NCI-H2029 (cell line): ENCODE measurements at regions not wholly inside any gene's neighbourhood (a gene's known extent, or its start where the extent isn't known, plus 50 kb on each side); places are given as distances from the start of the nearest gene placed in this dataset.
"Not testable (repeated sequence)": the region's sequence is repeated elsewhere in the genome, so short reads cannot be mapped to it uniquely, and the experiment has no call there.

ENCODE experiments used
- DNase-seq: peaks from one replicate; lab custom pipeline; 2025; lab: John Stamatoyannopoulos, UW

DNA sequence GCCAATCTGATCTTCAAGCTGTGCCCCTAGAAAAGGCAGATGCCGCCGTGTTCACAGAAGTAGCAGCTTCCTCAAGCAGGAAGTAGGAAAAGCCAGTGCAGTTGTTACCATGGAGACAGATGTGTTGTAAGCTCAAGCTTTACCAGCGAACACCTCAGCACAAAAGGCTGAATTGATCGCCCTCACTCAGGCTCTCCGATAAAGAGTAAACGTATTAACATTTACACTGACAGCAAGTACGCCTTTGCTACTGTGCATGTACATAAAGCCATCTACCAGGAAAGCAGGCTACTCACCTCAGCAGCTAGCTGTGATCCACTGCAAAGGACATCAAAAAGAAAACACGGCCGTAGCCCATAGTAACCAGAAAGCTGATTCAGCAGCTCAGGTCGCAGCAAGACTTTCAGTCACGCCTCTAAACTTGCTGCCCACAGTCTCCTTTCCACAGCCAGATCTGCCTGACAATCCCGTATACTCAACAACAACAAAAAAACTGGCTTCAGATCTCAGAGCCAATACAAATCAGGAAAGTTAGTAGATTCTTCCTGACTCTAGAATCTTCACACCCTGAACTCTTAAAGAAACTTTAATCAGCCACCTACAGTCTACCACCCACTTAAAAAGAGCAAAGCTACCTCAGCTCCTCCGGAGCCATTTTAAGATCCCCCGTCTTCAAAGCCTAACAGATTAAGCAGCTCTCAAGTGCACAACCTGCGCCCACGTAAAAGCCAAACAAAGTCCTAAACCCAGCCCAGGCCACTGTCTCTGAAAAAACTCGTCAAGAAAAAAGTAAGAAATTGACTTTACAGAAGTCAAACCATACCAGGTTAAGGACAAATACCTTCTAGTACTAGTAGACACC lies 160.0 kb downstream of the DEFB131A start:
- peak; percentile 75 for DNase-seq

DNA sequence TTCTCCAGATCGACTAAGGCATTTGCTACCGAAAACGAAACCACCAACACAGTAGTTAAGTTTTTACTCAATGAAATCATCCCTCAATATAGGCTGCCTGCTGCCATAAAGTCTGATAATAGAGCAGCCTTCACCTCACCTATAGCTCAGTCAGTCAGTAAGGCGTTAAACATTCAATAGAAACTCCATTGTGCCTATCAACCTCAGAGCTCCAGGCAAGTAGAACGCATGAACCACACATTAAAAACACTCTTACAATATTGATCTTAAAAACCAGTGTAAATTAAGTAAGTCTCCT lies 160.6 kb downstream of the DEFB131A start:
- DNase-seq: not testable (repeated sequence)

- DNase-seq: no peak
Observed at GRCh38 chr4:9608300-9608699, 164.1 kb downstream of the DEFB131A start.

DNA sequence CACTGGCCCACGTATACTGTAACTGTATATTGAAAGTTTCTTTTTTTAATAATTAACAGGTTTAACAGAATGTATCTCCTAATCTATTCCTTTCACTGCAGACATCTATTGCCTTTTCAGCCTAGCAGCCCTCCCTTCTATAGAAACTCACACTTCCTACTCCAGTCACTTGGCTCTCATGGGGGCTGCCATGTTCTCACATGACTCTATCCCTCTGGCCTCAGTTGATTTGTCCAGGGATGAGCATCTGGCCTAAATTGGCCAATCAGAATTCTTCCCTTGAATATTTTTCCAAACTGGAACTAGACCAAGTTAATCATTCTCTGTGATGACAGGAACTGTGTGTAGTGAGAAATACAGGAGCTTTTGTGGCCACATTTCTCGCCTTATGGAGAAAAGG lies 166.1 kb downstream of the DEFB131A start:
- DNase-seq: not testable (repeated sequence)

DNA sequence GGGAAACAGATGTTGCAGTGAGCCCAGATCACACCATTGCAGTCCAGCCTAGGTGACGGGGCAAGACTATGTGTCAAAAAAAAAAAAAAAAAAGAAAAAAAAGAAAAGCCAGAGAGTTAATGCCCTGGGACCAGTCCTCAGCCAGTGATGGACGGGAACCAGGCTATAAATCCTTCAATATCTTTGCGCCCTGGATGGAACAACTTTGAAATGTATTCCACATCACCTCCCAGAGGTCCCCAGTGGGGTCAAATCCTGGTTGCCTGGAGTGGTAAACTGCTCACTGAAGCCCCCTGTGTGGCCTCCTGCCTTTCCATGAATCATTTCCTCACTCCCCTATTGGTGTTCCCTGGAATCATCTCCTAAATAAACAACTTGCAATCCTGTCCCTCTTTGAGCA lies 166.9 kb downstream of the DEFB131A start:
- no peak for DNase-seq

DNA sequence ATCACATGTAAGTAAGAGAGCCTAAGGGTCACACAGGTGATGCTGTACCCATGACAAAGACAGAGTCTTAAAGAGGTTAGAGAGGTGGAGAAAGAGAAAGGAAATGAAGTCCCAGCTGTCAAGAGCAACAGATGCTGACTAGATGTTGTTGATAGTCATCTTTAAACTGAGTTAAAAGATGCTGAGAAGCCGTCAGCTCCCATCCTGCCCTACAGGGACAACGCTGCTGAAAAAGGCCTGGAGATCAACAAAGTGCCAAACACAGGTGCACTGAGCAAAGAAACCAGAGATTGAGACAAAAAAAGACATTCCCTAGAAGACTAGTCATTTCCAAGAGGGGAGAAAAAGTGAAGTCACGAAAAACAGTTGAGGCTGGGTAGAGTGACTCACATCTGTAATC lies 145.0 kb upstream of the DRD5 start:
- DNase-seq: not testable (repeated sequence)

- not testable (repeated sequence) for DNase-seq
Observed at GRCh38 chr4:9659678-9660077, 121.8 kb upstream of the DRD5 start.

GRCh38 chr4:9660955-9661354 lies 120.5 kb upstream of the DRD5 start:
- not testable (repeated sequence) for DNase-seq

GRCh38 chr4:9670725-9671124 lies 110.7 kb upstream of the DRD5 start:
- DNase-seq: peak; percentile 83

GRCh38 chr4:9677357-9677756 lies 104.1 kb upstream of the DRD5 start:
- DNase-seq: not testable (repeated sequence)

DNA sequence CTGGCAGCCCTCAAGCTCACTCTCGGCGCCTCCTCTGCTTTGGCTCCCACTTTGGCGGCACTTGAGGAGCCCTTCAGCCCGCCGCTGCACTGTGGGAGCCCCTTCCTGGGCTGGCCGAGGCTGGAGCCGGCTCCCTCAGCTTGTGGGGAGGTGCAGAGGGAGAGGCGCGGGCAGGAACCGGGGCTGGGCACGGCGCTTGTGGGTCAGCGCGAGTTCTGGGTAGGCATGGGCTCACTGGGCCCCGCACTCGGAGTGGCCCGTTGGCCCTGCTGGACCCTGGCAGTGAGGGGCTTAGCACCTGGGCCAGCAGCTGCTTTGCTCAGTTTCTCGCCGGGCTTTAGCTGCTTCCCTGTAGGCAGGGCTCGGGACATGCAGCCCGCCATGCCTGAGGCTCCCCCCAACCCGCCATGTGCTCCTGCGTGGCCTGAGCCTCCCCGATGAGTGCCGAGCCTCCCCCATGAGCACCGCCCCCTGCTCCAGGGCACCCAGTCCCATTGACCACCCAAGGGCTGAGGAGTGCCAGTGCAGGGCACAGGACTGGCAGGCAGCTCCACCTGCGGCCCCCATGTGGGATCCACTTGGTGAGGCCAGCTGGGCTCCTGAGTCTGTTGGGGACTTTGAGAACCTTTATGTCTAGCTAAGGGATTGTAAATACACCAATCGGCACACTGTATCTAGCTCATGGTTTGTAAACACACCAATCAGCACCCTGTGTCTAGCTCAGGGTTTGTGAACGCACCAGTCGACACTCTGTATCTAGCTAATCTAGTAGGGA lies 101.5 kb upstream of the DRD5 start:
- no peak for DNase-seq

DNA sequence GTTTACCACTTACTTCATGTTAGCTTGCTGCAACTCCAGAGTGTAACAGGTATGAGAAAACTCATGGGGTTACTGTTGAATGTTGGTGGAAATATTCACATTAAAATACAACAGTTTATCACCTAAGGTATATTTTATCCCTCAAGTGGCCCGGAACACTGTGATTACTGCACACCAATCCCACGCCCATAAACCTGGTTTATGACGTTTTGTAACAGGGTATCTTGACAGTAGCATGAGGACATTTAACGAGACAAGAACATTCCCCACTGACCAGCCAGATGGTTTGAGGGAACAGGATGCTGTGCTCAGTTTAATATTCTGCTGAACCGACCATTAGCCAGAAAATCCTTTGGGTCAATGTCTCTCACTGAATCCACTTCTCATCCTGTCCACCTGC lies 98.3 kb upstream of the DRD5 start:
- DNase-seq: not testable (repeated sequence)

DNA sequence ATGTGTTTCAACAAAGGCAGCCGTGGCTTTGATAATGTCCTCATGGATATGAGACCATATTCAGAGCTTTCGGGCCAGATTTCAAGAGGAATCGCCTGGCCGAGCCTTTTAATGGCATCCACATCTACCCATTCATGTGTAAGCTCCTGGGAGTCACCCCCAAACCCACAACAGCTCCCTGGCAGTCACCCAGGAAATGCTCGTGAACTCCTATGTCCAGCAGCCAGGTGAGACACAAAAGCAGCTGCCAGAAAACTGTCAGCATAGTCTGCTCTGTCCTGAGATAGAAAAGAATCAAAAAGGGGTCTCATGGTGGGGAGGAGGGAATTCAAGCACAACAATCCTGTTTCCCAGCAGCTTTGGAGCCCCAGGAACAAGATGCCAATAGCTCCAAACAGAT lies 96.4 kb upstream of the DRD5 start:
- DNase-seq: not testable (repeated sequence)

DNA sequence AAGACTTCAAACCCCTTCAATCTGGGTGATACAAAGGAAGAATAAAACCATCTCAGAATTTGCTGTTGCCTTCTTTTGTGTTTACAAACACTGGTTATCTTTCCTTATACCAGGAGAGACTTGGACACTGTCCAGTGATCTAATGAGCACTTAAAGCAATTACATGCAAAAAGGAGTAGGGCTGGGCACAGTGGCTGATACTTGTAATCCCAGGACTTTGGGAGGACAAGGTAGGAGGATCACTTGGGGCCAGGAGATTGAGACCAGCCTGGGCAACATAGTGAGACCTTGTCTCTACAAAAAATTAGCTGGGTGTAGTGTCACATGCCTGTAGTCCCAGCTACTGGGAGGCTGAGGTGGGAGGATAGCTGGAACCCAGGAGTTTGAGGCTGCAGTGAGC lies 95.7 kb upstream of the DRD5 start:
- DNase-seq: peak; percentile 28

- not testable (repeated sequence) for DNase-seq
Observed at GRCh38 chr4:9690636-9691237, 90.7 kb upstream of the DRD5 start.

DNA sequence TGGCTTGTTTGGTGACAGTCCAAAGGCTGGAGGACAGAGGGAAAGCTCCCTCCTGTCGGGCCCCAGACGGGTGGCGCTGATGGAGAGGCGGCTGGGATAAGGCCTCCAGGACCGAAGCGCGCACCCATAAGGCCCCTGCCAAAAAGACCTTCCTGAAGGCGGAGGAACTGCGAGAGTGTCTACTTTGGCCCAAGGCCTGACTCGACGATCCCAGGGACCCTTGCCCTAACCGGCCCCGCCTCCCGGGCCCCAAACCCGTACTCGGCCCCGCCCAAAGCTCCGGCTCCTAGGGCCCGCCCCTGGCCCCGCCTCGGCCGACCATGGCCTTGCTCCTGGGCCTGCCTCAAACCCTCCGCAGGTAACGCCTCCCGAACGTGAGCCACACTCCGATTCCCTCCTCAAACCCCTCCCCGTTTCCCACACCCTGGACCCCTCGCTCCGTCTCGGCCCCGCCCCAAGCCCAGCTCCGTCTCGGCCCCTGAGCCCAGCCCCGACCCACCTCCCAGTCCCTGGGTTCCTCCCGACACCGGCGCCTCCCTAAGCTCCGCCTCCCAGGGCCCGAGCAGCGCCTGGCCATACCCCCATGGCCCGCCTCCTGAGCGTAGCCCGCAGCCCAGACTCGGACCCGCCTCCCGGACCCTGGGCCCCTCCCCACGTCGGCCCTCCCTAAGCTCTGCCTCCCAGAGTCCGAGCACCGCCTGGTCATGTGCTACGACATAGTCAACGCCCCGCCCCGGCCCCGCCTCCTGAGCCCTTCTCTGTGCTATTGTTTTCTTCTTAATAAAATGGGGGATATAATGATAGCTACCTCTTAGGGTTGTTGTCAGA lies 90.0 kb upstream of the DRD5 start:
- DNase-seq: peak; percentile 91

- not testable (repeated sequence) for DNase-seq
Observed at GRCh38 chr4:9692791-9693491, 88.5 kb upstream of the DRD5 start.

GRCh38 chr4:9694403-9694802 lies 87.0 kb upstream of the DRD5 start:
- not testable (repeated sequence) for DNase-seq

DNA sequence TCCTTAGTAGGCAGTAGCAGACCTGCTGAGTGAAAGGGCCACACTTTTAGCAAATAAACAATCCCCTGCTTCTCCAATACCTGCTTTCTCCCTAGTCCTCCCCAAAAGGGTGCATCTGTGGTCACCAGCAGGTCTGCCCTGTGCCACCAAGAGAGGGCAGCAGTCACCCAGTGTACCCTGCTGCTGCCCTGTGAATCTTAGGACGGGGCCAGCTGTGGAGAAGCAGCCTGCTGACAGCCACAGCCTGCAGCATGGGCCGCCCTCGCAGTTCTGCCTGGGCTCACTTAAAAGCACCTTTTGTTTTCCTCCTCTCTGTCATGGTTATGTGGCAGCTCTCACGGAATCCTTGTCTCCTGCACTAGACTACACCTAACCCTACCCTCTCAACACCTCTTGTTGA lies 85.4 kb upstream of the DRD5 start:
- not testable (repeated sequence) for DNase-seq

DNA sequence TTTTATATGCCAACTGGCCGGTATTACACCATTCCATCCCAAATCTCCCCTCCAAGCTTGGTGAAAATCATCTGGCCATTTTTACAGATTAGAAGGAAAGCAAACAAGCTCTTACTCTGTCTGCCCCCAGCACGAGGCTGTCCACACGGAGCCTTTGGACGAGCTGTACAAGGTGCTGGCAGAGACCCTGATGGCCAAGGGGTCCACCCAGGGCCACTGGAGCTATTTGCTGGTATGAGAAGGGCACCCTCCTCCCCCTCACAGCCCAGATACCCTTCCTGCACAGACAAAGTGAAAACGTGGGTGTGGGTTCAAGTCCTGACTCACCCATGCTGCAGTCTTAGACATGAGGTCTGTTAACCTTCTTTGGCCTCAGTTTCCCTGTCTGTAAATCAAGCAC lies 84.9 kb upstream of the DRD5 start:
- DNase-seq: not testable (repeated sequence)

DNA sequence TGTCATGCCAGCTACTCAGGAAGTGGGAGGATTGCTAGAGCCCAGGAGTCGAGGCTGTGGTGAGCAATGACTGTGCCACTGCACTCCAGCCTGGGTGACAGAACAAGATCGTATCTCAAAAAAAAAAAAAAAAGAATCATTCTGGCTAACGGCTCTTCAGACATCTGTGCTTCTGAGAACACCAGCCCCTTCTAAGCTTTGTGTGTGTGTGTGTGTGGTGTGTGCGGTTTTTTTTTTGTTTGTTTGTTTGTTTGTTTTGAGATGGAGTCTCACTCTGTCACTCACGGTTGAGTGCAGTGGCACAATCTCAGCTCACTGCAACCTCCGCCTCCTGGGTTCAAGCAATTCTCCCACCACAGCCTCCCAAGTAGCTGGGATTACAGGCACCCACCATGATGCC lies 79.4 kb upstream of the DRD5 start:
- not testable (repeated sequence) for DNase-seq
